ENCODE measurements at regions not wholly inside any gene's neighbourhood (a gene's known extent, or its start where the extent isn't known, plus 50 kb on each side); places are given as distances from the start of the nearest gene placed in this dataset.

- TF ChIP-seq, protein P1, sequence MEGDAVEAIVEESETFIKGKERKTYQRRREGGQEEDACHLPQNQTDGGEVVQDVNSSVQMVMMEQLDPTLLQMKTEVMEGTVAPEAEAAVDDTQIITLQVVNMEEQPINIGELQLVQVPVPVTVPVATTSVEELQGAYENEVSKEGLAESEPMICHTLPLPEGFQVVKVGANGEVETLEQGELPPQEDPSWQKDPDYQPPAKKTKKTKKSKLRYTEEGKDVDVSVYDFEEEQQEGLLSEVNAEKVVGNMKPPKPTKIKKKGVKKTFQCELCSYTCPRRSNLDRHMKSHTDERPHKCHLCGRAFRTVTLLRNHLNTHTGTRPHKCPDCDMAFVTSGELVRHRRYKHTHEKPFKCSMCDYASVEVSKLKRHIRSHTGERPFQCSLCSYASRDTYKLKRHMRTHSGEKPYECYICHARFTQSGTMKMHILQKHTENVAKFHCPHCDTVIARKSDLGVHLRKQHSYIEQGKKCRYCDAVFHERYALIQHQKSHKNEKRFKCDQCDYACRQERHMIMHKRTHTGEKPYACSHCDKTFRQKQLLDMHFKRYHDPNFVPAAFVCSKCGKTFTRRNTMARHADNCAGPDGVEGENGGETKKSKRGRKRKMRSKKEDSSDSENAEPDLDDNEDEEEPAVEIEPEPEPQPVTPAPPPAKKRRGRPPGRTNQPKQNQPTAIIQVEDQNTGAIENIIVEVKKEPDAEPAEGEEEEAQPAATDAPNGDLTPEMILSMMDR (IDR thresholded peaks at IDR 0.05) = no peak
- Mint-ChIP-seq H3K27ac (no peak overlapping the region), H3K4me3 (no peak overlapping the region), H3K36me3 (ENCODE audit: low read depth) (no peaks in the 10 kb centered on the region), H3K9me3 (peaks cover 9% of the 10 kb centered on the region), H3K4me1 (peaks cover 12% of the 10 kb centered on the region), H3K27me3 (ENCODE audit: low read depth, poor library complexity) (peaks cover 17% of the 10 kb centered on the region)
- no peak for DNase-seq
Observed at GRCh38 chr20:57038608-57039440, 227.6 kb downstream of the BMP7 start.

DNA sequence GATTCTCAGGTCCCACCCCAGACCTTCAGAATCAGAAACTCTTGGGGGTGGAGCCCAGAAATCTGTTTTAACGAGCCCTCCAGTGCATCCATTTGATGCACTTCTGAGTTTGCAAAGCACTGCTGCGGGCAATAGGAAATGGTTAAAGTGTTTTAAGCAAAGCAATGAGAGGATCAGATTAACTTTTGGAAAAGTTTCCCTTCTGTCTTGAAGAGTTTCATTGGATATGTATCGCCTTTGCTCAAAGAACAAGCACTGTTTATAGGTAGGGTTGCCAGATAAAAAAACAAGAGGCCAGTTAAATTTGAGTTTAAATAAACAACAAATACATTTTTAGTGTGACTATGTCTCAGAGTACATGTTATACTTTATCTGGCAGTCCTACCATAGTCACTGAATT is 226.0 kb downstream of the BMP7 start:
- H3K27me3 Mint-ChIP-seq (ENCODE audit: low read depth, poor library complexity) = peaks cover 12% of the 10 kb centered on the region
- H3K36me3 Mint-ChIP-seq (ENCODE audit: low read depth) = no peaks in the 10 kb centered on the region

DNA sequence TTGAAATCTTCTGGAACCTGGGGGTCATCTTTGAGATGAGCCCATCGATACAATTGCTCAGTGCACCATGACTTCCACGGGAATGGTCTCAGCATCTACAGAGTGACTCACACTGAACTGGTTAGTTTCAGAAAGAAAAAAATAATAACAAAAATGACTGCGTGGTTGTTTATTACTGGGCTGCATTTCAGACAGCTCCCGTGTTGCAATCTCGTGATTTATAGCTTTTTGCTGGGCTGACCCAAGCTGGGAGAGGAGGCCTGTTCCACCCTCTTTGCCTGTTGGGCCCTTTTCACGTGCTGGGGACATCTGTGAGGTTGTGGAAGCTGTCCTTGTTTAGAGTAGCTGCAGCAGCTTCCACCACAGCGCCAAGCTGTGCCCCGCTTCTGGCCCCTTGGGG is 225.5 kb downstream of the BMP7 start:
- H3K9me3 Mint-ChIP-seq = no peaks in the 10 kb centered on the region
- no peaks in the 10 kb centered on the region for H3K36me3 Mint-ChIP-seq (ENCODE audit: low read depth)
- peaks cover 12% of the 10 kb centered on the region for H3K27me3 Mint-ChIP-seq (ENCODE audit: low read depth, poor library complexity)
- H3K4me3 Mint-ChIP-seq = no peak overlapping the region
- TF ChIP-seq, protein P1 (IDR thresholded peaks at IDR 0.05) = no peak
- no peak for DNase-seq
- H3K27ac Mint-ChIP-seq = no peak overlapping the region
- peaks cover 9% of the 10 kb centered on the region for H3K4me1 Mint-ChIP-seq

More for the DNA sequence above, 226.0 kb downstream of the BMP7 start:
- DNase-seq = no peak
- TF ChIP-seq, protein P1 (IDR thresholded peaks at IDR 0.05) = no peak
- H3K4me3 Mint-ChIP-seq = no peak overlapping the region
- H3K4me1 Mint-ChIP-seq = peaks cover 12% of the 10 kb centered on the region
- H3K27ac Mint-ChIP-seq = no peak overlapping the region
- no peaks in the 10 kb centered on the region for H3K9me3 Mint-ChIP-seq

- H3K27ac Mint-ChIP-seq = no peak overlapping the region
- H3K4me3 Mint-ChIP-seq = no peak overlapping the region
- H3K4me1 Mint-ChIP-seq = peaks cover 12% of the 10 kb centered on the region
Observed at GRCh38 chr20:57043091-57043490, 223.3 kb downstream of the BMP7 start.

GRCh38 chr20:57043669-57044268 is 222.7 kb downstream of the BMP7 start:
- H3K36me3 Mint-ChIP-seq (ENCODE audit: low read depth) = no peaks in the 10 kb centered on the region
- TF ChIP-seq, protein P1 (IDR thresholded peaks at IDR 0.05) = no peak
- no peaks in the 10 kb centered on the region for H3K9me3 Mint-ChIP-seq
- DNase-seq = no peak
- H3K4me3 Mint-ChIP-seq = no peak overlapping the region
- H3K27ac Mint-ChIP-seq = no peak overlapping the region
- H3K27me3 Mint-ChIP-seq (ENCODE audit: low read depth, poor library complexity) = peaks cover 9% of the 10 kb centered on the region
- peaks cover 19% of the 10 kb centered on the region for H3K4me1 Mint-ChIP-seq

More at GRCh38 chr20:57043091-57043490, 223.3 kb downstream of the BMP7 start:
- Mint-ChIP-seq H3K9me3 (no peaks in the 10 kb centered on the region), H3K27me3 (ENCODE audit: low read depth, poor library complexity) (peaks cover 8% of the 10 kb centered on the region), H3K36me3 (ENCODE audit: low read depth) (no peaks in the 10 kb centered on the region)
- TF ChIP-seq, protein P1 (IDR thresholded peaks at IDR 0.05) = no peak
- no peak for DNase-seq

Data from nephron progenitor cell (in vitro differentiated cells).